ENCODE measurements at regions not wholly inside any gene's neighbourhood (a gene's known extent, or its start where the extent isn't known, plus 50 kb on each side); places are given as distances from the start of the nearest gene placed in this dataset.
"Not testable (repeated sequence)": the region's sequence is repeated elsewhere in the genome, so short reads cannot be mapped to it uniquely, and the experiment has no call there.

- no peak for DNase-seq (ENCODE audit: low read depth in 2 of 3, low spot score in 1 of 3)
Measured at GRCh38 chr7:93747019-93747418, 143.5 kb downstream of the TFPI2 start.

- DNase-seq (ENCODE audit: low read depth in 2 of 3, low spot score in 1 of 3): no peak
Measured at GRCh38 chr7:93739424-93739823, 151.1 kb downstream of the TFPI2 start.

GRCh38 chr7:93737953-93738352 is 152.6 kb downstream of the TFPI2 start:
- DNase-seq (ENCODE audit: low read depth in 2 of 3, low spot score in 1 of 3): no peak

GRCh38 chr7:93736668-93737369 is 153.7 kb downstream of the TFPI2 start:
- DNase-seq (ENCODE audit: low read depth in 2 of 3, low spot score in 1 of 3): no peak

GRCh38 chr7:93728292-93728691 is 153.8 kb upstream of the CALCR start:
- no peak for DNase-seq (ENCODE audit: low read depth in 2 of 3, low spot score in 1 of 3)

GRCh38 chr7:93725954-93726353 is 151.4 kb upstream of the CALCR start:
- DNase-seq (ENCODE audit: low read depth in 2 of 3, low spot score in 1 of 3): no peak

GRCh38 chr7:93723424-93724124 is 149.1 kb upstream of the CALCR start:
- DNase-seq (ENCODE audit: low read depth in 2 of 3, low spot score in 1 of 3): no peak

GRCh38 chr7:93720106-93720505 is 145.6 kb upstream of the CALCR start:
- no peak for DNase-seq (ENCODE audit: low read depth in 2 of 3, low spot score in 1 of 3)

GRCh38 chr7:93719546-93719945 is 145.0 kb upstream of the CALCR start:
- no peak for DNase-seq (ENCODE audit: low read depth in 2 of 3, low spot score in 1 of 3)

GRCh38 chr7:93717217-93717900 is 142.8 kb upstream of the CALCR start:
- no peak for DNase-seq (ENCODE audit: low read depth in 2 of 3, low spot score in 1 of 3)

GRCh38 chr7:93715234-93715633 is 140.7 kb upstream of the CALCR start:
- DNase-seq (ENCODE audit: low read depth in 2 of 3, low spot score in 1 of 3): peak; percentile 1 to 18 (median 3)

- DNase-seq (ENCODE audit: low read depth in 2 of 3, low spot score in 1 of 3): no peak
Measured at GRCh38 chr7:93711926-93712325, 137.4 kb upstream of the CALCR start.

GRCh38 chr7:93708255-93708654 is 133.7 kb upstream of the CALCR start:
- not testable (repeated sequence) for DNase-seq (ENCODE audit: low read depth in 2 of 3, low spot score in 1 of 3)

- no peak for DNase-seq (ENCODE audit: low read depth in 2 of 3, low spot score in 1 of 3)
Measured at GRCh38 chr7:93707249-93707648, 132.7 kb upstream of the CALCR start.

GRCh38 chr7:93706162-93706561 is 131.6 kb upstream of the CALCR start:
- DNase-seq (ENCODE audit: low read depth in 2 of 3, low spot score in 1 of 3): not testable (repeated sequence)

- DNase-seq (ENCODE audit: low read depth in 2 of 3, low spot score in 1 of 3): no peak
Measured at GRCh38 chr7:93704217-93704616, 129.7 kb upstream of the CALCR start.

GRCh38 chr7:93697901-93698300 is 123.4 kb upstream of the CALCR start:
- no peak for DNase-seq (ENCODE audit: low read depth in 2 of 3, low spot score in 1 of 3)

GRCh38 chr7:93693796-93694195 is 119.3 kb upstream of the CALCR start:
- no peak for DNase-seq (ENCODE audit: low read depth in 2 of 3, low spot score in 1 of 3)

GRCh38 chr7:93690021-93690420 is 115.5 kb upstream of the CALCR start:
- no peak for DNase-seq (ENCODE audit: low read depth in 2 of 3, low spot score in 1 of 3)

GRCh38 chr7:93678185-93678584 is 103.7 kb upstream of the CALCR start:
- no peak for DNase-seq (ENCODE audit: low read depth in 2 of 3, low spot score in 1 of 3)

- no peak for DNase-seq (ENCODE audit: low read depth in 2 of 3, low spot score in 1 of 3)
Measured at GRCh38 chr7:93663561-93664299, 89.2 kb upstream of the CALCR start.
